Endometrium (tissue), 2 donors: ENCODE measurements at regions not wholly inside any gene's neighbourhood (a gene's known extent, or its start where the extent isn't known, plus 50 kb on each side); places are given as distances from the start of the nearest gene placed in this dataset.

Experiments
- FAIRE-seq: peaks from 2 replicates; lab custom pipeline; 2012; peaks lifted over from hg19 to GRCh38; lab: Jason Lieb, UNC
- donor health status: control.
- donor health status: control.

DNA sequence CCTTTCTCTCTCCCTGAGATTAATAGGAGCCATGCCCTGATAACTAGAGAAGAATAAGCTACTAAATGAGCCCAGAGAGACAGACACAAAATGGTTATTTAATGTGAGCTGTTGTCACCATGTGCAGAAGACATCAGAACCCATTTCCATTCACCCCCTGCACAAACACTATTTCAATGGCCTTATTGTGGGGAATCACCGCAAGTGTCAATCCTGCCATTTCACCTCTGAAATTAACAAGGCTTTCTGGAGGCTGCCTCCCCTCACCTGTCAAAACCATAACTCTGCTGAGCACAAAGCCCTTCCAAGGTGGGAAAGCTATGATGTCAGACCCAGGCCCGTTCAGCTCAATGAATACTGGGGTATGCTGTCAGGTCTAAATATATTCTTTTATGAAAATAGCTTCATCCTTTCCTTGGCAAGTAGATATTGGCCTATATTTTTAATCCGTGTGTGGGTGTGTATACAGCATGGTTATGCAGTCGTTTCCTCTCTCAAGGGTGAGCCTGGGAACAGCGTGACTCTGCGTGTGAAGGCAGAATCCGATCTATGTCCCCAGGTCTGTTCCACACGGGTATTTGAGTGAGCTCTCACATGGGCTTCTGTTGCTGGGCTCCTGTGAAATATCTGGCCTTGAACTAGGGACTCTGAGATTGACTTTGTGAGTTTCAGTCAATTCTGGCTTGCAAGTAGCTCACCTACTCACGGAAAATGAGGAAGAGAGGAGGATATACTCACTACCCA lies 266.3 kb downstream of the FBXW7 start:
- no peak for FAIRE-seq

DNA sequence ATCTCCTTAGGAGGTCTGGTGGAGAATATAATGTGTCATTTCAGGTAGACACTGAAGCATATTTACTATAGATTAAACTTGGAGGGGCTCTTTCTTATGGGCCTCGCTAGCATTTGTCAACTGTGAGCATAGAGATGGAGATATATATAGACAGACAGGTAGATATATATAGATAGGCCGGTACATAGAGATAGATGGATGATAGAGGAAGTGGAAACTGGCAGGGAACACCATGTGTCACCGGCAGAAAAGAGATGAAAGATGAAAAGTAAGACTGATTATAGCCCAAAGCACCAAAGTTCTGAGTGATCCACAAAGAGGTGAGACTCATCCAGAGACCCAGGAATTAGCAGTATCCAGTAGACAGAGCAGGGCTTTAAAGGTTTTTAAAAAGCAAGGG lies 268.1 kb downstream of the FBXW7 start:
- FAIRE-seq: no peak

DNA sequence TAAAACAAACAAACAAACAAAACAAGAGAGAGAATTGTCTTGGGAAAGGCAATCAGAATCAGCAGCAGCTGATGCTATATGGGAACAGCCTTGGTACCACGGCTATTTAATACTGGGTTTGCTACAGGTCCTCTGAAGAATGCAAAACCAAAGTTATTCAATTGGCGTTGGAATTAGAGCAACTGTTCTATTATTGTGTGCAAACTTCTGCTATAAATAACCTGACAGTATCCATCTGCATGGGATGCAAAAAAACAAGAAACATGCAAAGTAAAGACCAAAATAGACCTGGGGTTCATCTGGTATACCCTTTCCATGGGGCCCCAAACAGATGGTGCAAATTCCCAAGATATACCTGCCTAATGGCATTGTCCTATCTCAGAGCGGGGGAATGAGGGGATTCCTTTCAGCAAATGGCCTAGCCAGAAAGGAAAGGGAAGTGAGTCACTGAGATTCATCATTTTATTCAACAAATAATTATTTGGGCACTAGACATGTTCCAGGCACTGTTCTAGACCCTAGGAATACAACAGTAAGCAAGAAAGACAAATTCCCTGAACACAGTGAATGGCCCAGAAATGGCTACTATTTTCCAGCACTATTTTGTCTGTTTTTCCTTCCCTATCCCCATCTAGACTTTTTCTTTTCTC lies 268.9 kb downstream of the FBXW7 start:
- no peak for FAIRE-seq

DNA sequence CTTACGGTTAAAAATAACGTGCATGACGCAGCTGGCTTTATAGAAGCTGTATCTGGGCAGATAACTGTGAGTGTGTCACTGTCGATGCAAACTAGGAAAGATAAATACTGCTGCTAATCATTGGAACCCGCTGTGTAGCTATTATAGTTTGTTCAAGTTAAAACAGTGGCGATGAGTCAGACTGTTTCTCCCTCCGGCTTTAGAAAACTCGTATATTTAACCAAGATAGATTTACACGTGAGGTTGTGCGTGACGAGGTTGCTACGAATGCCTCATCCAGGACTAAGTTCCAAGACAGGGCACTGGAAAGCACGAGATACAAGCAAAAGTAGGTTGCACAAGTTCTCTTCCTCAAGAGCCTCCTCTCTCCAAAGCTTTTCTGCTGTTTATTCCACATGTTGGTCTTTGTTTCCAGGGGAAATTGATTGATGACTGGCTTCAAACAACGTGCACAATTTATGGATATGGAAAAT lies 270.7 kb downstream of the FBXW7 start:
- FAIRE-seq: no peak

DNA sequence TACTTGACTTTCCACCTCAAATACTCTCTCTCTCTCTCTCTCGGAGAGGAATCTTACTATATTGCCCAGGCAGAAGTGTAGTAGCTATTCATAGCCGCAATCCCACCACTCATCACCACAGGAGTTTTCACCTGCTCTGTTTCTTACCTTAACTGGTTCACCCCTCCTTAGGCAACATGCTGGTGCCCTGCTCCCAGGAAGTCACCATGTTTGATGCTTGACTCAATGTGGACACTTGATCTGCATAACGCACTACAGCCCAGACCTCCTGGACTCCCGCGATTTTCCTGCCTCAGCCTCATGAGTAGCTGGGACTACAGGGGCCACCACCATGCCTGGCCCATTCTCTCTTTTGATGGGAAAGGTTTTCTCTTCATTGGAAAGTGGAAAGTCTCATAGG lies 271.8 kb downstream of the FBXW7 start:
- FAIRE-seq: no peak

DNA sequence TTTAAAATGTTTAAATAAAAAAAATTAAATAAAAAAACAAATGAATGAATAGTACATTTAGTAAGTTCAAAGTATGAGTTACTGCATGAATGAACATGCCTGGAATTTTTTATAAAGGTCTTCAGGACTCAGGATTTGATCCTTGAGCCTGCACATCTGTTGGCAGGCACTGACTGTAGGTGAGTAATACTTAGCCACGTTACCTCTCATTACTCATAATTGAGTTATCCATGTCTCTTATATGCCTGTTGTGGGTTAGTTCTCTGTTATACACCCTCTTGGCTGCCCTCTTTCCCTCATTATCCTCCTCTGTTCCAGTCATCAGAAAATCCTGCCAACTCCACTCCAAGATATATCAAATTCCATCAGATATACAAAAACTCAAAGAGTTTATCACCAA lies 276.0 kb downstream of the FBXW7 start:
- FAIRE-seq: no peak

DNA sequence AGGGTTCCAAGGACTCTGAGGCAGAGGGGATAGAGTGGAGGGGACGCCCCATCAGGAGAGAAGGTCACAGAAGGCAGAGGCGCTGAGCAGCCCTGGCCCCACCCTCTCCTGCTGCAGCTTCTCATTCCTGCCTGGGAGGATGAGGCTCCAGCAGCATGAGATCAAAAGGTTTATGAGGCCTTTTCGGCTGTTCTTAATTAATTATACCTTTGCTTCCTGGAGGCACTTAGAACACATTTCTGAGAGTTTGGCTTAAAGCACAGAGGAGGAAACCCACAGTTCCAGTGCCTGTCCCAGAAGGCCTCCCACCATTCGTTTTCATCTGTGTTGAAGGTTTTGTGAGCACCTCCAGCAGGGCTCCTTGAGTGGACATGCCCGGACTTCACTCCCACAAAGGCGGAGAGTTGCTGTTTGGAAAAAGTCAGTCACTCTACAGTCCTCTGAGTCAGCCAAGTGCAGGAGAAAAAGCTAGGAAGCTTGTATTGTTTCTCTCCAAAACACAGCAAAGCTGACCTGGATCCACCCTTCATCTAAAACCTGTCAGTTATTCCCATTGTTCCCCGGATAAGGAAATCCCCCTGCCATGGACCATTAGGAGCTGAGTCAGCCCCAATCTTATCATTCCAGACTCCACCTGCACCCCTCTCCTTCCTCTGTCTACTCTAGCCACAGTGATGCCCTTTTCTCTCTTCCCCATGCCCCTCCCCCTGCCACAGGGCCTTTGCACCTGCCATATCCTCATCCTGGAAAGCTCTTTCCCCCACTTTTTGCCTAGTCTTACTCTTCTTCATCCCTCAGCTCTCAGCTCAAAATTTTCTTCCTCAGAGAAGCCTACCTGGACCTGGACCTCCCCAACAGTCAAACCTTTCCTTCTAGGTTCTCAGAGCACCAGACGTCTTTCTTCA lies 276.8 kb downstream of the FBXW7 start:
- FAIRE-seq: no peak

DNA sequence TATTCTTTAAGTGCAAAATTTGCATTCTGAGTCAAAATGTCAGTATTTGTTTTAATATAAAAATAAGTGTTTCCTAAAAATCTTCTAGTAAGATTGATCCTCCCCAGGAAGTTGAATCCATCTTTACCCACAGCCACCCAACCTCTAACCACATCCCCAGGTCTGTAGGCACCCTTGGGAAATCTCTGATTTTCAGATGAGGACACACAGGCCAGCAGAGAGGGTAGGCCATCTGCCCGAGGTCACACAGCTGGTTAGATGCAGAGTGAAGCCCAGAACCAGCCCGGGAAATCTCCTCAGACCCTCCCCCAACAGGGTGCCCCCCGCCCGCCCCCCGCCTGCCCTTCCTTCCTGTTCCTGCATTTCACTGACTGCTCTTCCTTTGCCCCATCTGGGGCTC lies 277.5 kb downstream of the FBXW7 start:
- FAIRE-seq: no peak

DNA sequence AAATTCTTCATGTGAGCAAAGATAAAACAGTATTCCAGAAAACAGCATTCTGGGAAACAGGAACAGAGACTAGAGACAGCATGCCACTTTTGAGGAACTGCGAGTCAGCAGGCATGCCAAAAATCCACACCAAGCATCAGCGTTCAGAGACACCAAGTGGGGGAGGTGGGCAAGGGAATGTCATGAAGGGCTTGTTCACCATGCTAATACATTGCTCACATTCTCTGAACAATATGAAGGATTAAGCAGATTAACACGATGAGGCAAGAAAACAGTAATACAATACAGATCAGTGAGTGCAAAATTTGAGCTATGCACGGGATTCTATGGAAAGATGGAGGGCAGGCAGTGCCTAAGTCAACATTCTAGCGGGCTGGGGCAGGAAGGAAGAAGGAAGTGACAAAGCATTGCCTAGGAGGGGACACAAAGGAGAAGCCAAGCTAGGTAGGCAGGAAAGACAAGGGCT lies 278.3 kb downstream of the FBXW7 start:
- no peak for FAIRE-seq

DNA sequence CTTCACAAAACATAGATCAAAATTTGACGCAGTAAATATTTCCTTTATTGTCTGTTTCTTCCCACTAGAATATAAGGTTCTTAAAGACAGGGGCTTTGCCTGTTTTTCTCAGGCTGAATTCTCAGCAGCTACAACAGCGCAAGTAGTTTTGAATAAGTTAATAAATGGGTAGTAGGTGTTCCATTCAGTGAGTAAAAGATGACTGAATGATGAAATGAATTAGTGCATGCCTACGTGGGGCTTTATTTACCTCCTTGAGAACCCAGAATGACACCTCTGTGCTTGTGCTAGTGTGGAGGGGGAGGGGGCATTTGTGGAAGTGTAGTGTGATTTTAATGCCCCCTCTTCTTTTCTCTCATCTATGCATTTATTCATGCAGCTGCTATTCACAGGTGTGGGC lies 278.9 kb downstream of the FBXW7 start:
- no peak for FAIRE-seq

DNA sequence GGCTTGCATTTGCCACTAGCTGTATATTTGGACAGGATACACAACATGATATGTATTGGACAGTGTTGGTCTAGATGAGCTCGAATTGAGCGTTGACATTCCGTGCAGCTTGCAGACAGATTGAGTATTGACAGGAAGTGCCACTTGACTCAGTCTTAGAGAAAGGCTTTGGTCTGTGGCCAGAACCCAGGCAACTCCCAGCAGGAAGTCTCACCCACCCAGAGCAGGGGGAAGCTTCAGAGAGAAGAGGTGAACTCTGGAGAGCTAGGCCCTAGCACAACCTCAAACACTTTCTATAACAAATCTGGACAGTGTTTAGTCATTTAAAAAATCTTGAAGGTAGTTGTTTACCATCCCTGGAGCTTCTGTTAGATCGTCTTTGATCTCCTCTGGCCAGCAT lies 280.5 kb downstream of the FBXW7 start:
- FAIRE-seq: no peak

DNA sequence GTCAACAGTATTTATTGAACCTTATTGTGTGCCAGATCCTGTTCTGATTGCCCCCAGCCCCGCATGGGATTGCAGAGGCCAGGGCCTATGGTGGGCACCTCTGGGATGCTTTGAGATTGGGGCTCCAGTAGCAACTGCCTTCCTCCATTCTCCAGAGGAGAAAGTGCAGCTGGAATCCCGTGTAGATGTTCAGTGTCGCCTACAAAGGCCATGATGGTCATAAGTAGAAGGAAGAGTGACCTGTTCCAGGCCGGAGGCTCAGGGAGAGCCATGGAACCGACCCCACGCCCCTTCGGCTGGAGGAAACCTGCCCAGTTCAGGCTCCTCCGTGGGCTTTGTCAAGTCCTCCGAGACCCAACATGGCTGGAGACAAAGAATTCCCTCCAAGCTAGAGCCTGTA lies 287.5 kb downstream of the FBXW7 start:
- no peak for FAIRE-seq

DNA sequence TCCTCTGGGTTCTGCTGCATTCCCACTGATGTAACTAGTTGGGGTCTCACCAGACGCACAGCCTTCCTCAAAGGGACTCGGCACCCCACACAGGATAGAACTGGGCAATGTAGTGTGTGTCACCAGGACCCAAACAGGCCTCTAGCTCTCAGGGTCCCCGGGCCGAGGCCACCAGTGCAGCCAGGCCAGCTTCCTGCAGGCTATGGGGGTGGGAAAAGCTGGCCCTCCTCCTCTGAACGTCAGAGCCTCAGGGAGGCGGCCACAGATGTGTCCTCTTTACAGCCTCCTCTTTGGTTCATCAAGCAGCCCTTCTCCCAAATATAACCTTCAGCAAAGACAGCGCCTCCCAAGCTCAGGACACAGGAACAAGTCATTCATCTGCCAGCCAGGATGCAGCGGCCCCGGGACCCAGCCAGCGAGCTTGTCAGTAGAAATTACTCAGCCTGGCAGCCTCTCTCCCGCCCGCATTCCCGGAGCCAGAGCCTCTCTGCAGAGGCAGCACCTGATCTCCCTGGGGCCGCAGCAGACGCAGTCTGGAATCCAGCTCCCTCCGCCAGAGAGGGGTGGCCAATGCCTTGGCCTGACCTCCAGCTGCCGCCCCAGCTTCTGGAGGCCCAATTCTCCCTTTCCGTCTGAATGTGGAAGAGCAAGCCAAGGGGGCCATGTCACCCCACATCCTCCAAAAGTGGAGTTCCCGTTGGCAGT lies 288.5 kb downstream of the FBXW7 start:
- FAIRE-seq: no peak

DNA sequence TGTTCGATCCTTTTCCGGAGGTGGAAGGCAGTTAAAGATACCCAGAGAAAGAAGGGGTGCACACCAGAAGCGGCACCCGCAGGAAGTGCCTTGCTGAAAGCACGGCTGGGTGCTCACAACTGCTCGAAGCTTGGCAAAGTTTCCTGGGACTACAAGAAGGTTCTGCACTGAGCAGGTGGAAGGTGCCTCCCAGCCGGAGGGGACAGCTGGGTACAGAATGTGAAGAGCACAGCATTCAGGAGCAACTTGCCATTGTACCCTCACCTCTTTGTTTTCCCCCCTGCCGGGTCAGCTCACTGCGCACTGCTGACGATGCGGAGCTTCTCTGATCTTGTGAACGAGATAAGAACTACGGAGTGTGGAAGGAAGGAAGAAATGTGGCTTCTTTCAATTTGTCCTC lies 289.2 kb downstream of the FBXW7 start:
- FAIRE-seq: no peak

DNA sequence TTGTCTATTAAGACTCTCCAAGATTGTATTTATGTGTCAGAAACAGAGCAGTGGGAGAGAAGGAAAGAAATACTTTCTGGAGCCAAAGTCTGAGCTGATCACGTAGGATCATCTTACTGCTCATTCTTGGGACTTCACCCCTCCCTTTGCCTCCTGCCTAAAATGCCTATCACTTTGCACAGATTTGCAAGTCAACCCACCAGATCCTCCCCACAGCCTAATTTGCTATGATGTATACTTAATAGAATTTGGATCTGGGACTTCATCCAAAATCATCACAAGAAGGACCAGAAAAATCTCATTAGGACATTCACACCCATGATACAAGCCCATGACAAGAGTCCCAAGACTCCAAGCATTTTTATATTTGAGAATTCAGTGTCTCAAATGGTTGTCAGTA lies 290.2 kb downstream of the FBXW7 start:
- no peak for FAIRE-seq

DNA sequence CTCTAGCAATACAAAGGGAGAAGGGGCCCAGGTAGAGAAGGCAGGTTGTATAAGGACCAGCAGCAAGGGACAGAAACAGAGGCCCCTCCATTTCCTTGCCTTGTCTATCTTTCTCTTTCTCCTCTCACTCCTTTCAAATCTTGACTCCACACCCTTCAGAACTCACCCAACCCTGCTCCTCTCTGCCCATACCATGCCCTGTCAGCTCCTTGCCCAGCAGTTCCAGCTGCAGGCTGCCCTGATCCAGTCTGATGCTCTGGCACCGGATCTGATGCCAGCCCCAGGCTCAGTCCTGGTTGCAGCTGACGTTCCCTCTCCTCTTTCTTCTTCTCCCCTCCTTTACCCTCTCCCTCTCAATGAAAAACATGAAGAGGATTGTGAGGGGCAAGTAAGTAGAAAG lies 291.2 kb downstream of the FBXW7 start:
- no peak for FAIRE-seq

DNA sequence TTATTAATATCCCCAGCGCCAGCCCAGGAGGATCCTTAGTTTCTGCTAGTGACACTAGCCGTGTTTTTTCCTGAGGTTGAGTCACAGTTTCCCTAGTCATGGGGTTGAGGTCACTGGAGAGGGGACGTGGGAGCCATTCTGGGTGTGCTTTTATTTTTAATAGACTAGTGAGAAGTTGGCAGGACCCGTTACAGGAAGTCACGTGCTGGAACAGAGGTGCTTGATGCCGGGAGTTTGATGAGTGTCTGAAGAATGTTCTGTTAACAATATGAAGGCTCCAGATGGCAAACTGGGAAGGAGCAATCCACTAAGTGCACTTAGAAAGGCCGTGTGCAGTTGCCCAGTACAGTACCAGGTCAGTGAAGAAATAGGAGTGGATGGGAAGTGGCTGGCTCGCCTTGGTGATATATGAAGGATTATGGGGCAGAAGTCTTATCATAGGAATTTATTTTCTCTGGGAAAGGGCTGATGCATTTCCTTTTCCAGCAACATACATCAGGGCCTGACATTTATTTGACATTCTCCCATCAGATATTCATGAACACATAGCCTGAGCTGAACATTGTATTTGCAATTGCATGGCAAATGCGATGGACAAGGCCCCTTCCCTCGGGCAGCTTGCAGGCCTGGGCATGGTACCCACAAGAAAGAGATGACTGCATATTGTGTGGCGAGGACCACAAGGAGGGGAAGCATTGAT lies 291.8 kb downstream of the FBXW7 start:
- no peak for FAIRE-seq

DNA sequence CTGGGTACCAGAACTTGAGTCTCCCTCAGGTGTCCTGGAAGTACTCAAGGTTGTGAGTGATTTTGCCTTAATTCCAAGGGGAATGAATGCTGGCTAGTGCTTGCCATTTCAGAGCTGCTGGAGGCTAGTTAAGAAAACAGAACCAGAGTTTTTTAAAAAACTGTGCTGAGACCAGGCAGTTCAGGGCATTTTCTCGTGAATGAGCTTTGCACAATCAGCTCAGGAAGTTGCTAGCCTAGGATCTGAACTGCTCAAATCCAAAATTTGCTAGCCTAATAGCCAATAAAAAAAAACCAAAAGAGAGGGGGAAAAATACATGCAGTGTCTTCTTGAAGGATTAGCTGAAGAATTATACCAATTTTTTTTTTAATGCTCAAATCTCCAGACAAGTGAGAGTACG lies 292.7 kb downstream of the FBXW7 start:
- no peak for FAIRE-seq

DNA sequence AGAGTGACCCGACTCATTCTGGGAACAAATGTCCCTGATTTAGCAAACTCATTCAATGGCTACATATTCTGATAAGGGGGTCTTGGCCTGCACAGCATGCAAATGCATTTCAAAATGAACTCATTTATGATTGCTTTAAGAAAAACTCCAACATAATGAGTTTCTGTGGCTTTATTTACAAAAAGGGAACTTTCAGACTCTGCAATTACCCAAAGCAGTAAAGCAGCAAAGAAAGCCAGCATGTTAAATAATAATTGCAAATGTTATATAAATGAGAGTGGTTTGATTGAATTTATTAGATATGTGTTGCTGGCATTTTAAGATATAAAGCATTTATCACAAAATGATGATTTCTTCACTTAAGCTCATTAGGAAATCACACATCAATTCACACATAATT lies 295.7 kb downstream of the FBXW7 start:
- no peak for FAIRE-seq

DNA sequence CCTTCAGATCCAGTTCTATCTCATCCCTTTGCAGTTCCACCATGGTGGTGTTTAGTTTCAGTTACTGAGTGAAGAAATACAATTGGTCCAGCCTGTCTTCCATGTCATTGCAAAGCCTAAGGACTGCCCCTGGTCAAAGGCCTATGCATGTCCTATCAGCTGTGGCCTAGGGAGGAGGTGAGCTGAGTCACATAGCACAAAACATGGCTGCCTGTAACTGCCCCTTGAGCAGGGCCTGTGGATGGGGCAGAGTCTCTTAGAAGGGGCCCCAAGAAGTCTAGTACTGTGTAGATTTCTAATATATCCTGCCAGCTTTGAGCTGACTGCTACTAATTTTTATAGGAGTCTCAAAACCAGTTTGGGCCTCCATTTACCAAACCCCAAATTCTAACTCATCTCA lies 296.7 kb downstream of the FBXW7 start:
- FAIRE-seq: no peak

DNA sequence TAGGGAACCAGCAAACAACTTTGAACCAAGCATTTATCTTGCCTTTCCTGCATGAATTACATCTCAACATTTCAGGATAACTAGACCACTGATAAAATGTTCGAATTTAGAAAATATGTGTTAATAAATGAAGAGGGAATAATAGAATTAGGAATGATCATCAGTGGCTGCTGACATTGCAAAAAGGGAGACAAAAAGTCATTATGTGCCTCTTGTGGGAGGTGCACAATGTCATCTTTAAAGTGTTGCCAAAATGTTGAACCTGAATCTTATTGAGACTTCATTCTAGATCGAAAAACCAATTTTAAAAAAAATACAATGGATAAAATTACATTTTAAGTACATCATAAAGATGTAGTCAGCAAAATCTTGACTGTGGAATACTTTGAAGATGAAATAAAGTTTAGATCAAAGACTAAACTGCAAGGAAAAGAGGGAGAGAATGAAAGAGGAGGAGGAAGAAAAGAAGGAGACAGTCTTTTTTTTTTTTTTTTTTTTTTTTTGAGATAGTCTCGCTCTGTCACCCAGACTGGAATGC lies 299.3 kb downstream of the FBXW7 start:
- FAIRE-seq: no peak
